Superior temporal gyrus (tissue), 1 donor: ENCODE measurements at regions not wholly inside any gene's neighbourhood (a gene's known extent, or its start where the extent isn't known, plus 50 kb on each side); places are given as distances from the start of the nearest gene placed in this dataset.
"Not testable (repeated sequence)": the region's sequence is repeated elsewhere in the genome, so short reads cannot be mapped to it uniquely, and the experiment has no call there.

Experiments used
- DNase-seq: peaks from one replicate; pipeline ENCODE4 v3.0.0-alpha.2; 2016; ENCODE audit errors: extremely low spot score

- no peak for DNase-seq
These were observed 185.8 kb upstream of the UBE3A start for GRCh38 chr15:25624504-25625177.

- DNase-seq: no peak
These were observed 184.9 kb upstream of the UBE3A start for GRCh38 chr15:25623708-25624107.

GRCh38 chr15:25620466-25620865, 181.6 kb upstream of the UBE3A start:
- no peak for DNase-seq

- DNase-seq: no peak
These were observed 180.9 kb upstream of the UBE3A start for GRCh38 chr15:25619761-25620160.

- DNase-seq: no peak
These were observed 180.3 kb upstream of the UBE3A start for GRCh38 chr15:25619076-25619475.

GRCh38 chr15:25618161-25618560, 179.3 kb upstream of the UBE3A start:
- DNase-seq: no peak

GRCh38 chr15:25616471-25616870, 177.6 kb upstream of the UBE3A start:
- no peak for DNase-seq

- DNase-seq: no peak
These were observed 174.3 kb upstream of the UBE3A start for GRCh38 chr15:25613134-25613533.

- DNase-seq: peak; percentile 62
These were observed 172.8 kb upstream of the UBE3A start for GRCh38 chr15:25611603-25612002.

GRCh38 chr15:25609371-25609770, 170.5 kb upstream of the UBE3A start:
- no peak for DNase-seq

- DNase-seq: no peak
These were observed 170.1 kb upstream of the UBE3A start for GRCh38 chr15:25608926-25609325.

- DNase-seq: no peak
These were observed 166.3 kb upstream of the UBE3A start for GRCh38 chr15:25605151-25605550.

- no peak for DNase-seq
These were observed 161.9 kb upstream of the UBE3A start for GRCh38 chr15:25600751-25601150.

- no peak for DNase-seq
These were observed 158.7 kb upstream of the UBE3A start for GRCh38 chr15:25597571-25597970.

- DNase-seq: no peak
These were observed 158.1 kb upstream of the UBE3A start for GRCh38 chr15:25596644-25597562.

GRCh38 chr15:25587616-25588340, 149.0 kb upstream of the UBE3A start:
- DNase-seq: no peak

GRCh38 chr15:25582886-25583285, 144.1 kb upstream of the UBE3A start:
- no peak for DNase-seq

- DNase-seq: no peak
These were observed 140.3 kb upstream of the UBE3A start for GRCh38 chr15:25579127-25579526.

GRCh38 chr15:25572191-25572590, 133.4 kb upstream of the UBE3A start:
- DNase-seq: no peak

- DNase-seq: peak; percentile 70
These were observed 129.9 kb upstream of the UBE3A start for GRCh38 chr15:25568751-25569150.

GRCh38 chr15:25566545-25566944, 127.7 kb upstream of the UBE3A start:
- DNase-seq: not testable (repeated sequence)

GRCh38 chr15:25565470-25566264, 126.8 kb upstream of the UBE3A start:
- DNase-seq: no peak
